Mucosa of descending colon (tissue), 3 donors: ENCODE measurements at regions not wholly inside any gene's neighbourhood (a gene's known extent, or its start where the extent isn't known, plus 50 kb on each side); places are given as distances from the start of the nearest gene placed in this dataset.

Experiments used
- ATAC-seq: fragments of 200-7000 bp; cut with Tn5 transposase; one replicate; pipeline ENCODE4 v1.9.1; 2020; ENCODE audit warnings: mild to moderate bottlenecking, moderate library complexity
- DNase-seq, 3 donors: peaks; one replicate each; pipeline ENCODE4 v3.0.0-alpha.2; 2020
- H3K36me3 ChIP-seq: fragments of 200-600 bp; one replicate; pipeline ENCODE4 v1.8.0; 2021; ENCODE audit warnings: low read depth, mild to moderate bottlenecking
- H3K4me1 ChIP-seq: fragments of 200-600 bp; one replicate; pipeline ENCODE4 v1.8.0; 2021; ENCODE audit warnings: low read depth, mild to moderate bottlenecking
- H3K4me3 ChIP-seq: fragments of 200-600 bp; one replicate; pipeline ENCODE4 v1.8.0; 2021; ENCODE audit warnings: mild to moderate bottlenecking
- H3K9me3 ChIP-seq: fragments of 200-600 bp; one replicate; pipeline ENCODE4 v1.8.0; 2021; ENCODE audit warnings: mild to moderate bottlenecking
- intact Hi-C, 2 donors: fragments of 100-400 bp; cut with DNase I in 1 of 2; cut with micrococcal nuclease in 1 of 2; formaldehyde crosslinking; loops; one replicate each; pipeline versions ENCODE4 v1.11.0 to v1.11.1; 2022; cut with DNase I, micrococcal nuclease
- TF ChIP-seq, protein P1 (sequence below): fragments of 200-600 bp; IDR thresholded peaks from one replicate; pipeline ENCODE4 v1.8.0; 2022; ENCODE audit warnings: antibody characterized with exemption, mild to moderate bottlenecking
- donor health status: DM: no; HTN: no; CAD: no; lungs with moderate emphysema.
- donor health status: DM: no; HTN: no; CAD: no.
- donor health status: DM: no; HTN: yes; CAD: no.

- H3K4me1 ChIP-seq: no peaks in the 10 kb centered on the region
- TF ChIP-seq, protein P1, sequence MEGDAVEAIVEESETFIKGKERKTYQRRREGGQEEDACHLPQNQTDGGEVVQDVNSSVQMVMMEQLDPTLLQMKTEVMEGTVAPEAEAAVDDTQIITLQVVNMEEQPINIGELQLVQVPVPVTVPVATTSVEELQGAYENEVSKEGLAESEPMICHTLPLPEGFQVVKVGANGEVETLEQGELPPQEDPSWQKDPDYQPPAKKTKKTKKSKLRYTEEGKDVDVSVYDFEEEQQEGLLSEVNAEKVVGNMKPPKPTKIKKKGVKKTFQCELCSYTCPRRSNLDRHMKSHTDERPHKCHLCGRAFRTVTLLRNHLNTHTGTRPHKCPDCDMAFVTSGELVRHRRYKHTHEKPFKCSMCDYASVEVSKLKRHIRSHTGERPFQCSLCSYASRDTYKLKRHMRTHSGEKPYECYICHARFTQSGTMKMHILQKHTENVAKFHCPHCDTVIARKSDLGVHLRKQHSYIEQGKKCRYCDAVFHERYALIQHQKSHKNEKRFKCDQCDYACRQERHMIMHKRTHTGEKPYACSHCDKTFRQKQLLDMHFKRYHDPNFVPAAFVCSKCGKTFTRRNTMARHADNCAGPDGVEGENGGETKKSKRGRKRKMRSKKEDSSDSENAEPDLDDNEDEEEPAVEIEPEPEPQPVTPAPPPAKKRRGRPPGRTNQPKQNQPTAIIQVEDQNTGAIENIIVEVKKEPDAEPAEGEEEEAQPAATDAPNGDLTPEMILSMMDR: no peak
- no peak overlapping the region for H3K4me3 ChIP-seq
- ATAC-seq (no peak), DNase-seq (no peak)
- intact Hi-C loops: no loop called here
- H3K36me3 ChIP-seq: no peaks in the 10 kb centered on the region
- H3K9me3 ChIP-seq: no peaks in the 10 kb centered on the region
Observed at GRCh38 chr2:18487106-18487913, 73.1 kb downstream of the RDH14 start.

DNA sequence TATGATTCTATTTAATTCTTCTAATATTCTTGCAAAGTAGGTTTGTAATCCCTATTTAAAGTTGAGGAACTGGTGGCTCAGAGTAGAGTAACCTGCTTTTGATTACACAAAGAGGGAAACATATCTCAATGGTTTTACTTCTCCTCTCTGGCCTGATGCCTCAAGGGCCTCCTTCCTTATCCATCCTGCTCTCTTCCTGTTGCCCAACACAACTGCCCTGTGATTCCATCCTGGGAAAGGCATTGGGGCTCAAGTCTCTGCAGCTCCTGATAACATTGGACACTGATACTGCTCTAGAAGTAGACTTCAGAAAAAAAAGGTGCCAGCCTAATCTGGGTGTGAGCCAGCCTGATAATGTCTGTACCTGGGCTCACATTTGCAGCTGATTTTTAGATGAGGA lies 75.8 kb downstream of the RDH14 start:
- Histone ChIP-seq H3K4me1 (no peaks in the 10 kb centered on the region), H3K9me3 (no peaks in the 10 kb centered on the region), H3K36me3 (no peaks in the 10 kb centered on the region), H3K4me3 (no peak overlapping the region)
- TF ChIP-seq, protein P1: no peak
- ATAC-seq: no peak
- intact Hi-C loops: no loop called here
- no peak for DNase-seq

DNA sequence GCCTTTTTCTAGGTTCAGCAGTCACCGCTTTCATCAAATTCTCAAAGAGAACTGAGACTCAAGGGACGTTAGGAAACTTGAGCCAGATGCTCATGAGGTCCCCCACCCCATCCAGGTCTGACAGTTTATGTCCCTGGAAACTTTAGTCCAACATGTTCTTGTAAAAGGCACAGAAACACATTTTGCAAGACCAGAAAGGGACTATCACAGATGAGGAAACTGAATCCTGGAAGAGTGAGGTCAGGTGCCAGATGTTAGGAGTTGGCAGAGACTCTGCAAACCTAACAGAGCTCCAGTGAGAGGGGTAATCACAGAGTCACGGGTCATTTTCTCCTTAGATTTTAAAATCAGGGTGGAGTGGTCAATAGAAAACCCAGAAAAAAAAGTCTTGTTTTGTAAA lies 76.6 kb downstream of the RDH14 start:
- H3K9me3 ChIP-seq: no peaks in the 10 kb centered on the region
- TF ChIP-seq, protein P1: no peak
- ATAC-seq (no peak), DNase-seq (no peak)
- H3K4me1 ChIP-seq: no peaks in the 10 kb centered on the region
- no peaks in the 10 kb centered on the region for H3K36me3 ChIP-seq
- no peak overlapping the region for H3K4me3 ChIP-seq
- intact Hi-C loops: no loop called here

GRCh38 chr2:18482666-18483065 lies 77.8 kb downstream of the RDH14 start:
- Histone ChIP-seq H3K4me3 (no peak overlapping the region), H3K9me3 (no peaks in the 10 kb centered on the region), H3K36me3 (no peaks in the 10 kb centered on the region), H3K4me1 (no peaks in the 10 kb centered on the region)
- ATAC-seq (no peak), DNase-seq (no peak)
- TF ChIP-seq, protein P1: no peak
- intact Hi-C loops: no loop called here

DNA sequence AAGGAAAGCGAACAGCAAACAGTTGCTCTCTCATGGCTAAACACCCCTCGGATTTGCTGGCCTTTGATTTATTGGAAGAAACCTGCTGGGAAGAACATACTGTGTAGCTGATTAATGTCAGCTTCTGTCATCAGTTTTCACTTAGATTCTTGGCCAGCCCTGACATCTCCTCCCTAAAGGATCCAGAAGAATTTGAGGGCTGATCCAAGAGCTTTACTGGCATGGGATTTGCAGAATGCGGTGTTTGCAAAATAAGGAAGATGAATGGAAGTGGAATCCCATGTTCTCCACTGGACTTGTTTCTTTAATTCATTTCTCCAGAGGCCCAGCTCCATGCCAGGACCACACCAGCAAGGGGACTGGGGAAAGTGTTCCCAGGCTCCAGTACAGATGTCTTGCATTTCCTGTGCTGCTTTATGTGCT lies 80.5 kb downstream of the RDH14 start:
- DNase-seq (no peak), ATAC-seq (no peak)
- intact Hi-C loops: no loop called here
- TF ChIP-seq, protein P1: no peak
- H3K4me3 ChIP-seq: no peak overlapping the region
- no peaks in the 10 kb centered on the region for H3K36me3 ChIP-seq
- H3K4me1 ChIP-seq: no peaks in the 10 kb centered on the region
- no peaks in the 10 kb centered on the region for H3K9me3 ChIP-seq
